ENCODE measurements at regions not wholly inside any gene's neighbourhood (a gene's known extent, or its start where the extent isn't known, plus 50 kb on each side); places are given as distances from the start of the nearest gene placed in this dataset.

- Histone ChIP-seq H3K27me3 (no peaks in the 10 kb centered on the region), H3K4me3 (no peak overlapping the region), H3K4me1 (replicated peaks in 1 of 2) (no peaks in the 10 kb centered on the region), H3K36me3 (replicated peaks in 1 of 2) (no peaks in the 10 kb centered on the region), H3K27ac (no peak overlapping the region), H3K9me3 (replicated peaks in 1 of 3) (no peaks in the 10 kb centered on the region)
- no peak for DNase-seq
- TF ChIP-seq CTCF (IDR thresholded peaks at IDR 0.05) (no peak), POLR2A (IDR thresholded peaks at IDR 0.05) (no peak)
- intact Hi-C loops (cut with DNase I) = no loop called here
- 59 to 73% (median 69%) methylated on average over 4 of the region's 4 CpGs for WGBS, 4 donors
Measured at GRCh38 chr22:27146866-27147633, 489.7 kb downstream of the MIAT start.

- Histone ChIP-seq H3K4me3 (no peak overlapping the region), H3K36me3 (replicated peaks in 1 of 2) (no peaks in the 10 kb centered on the region), H3K27ac (no peak overlapping the region), H3K4me1 (replicated peaks in 1 of 2) (no peaks in the 10 kb centered on the region), H3K9me3 (replicated peaks in 1 of 3) (no peaks in the 10 kb centered on the region), H3K27me3 (no peaks in the 10 kb centered on the region)
- WGBS, 4 donors = 50 to 80% (median 73%) methylated on average over 2 of the region's 2 CpGs
- TF ChIP-seq POLR2A (IDR thresholded peaks at IDR 0.05) = no peak
- TF ChIP-seq CTCF (IDR thresholded peaks at IDR 0.05) = no peak
- no peak for DNase-seq
- intact Hi-C loops (cut with DNase I) = no loop called here
Measured at GRCh38 chr22:27148055-27148454, 490.7 kb downstream of the MIAT start.

DNA sequence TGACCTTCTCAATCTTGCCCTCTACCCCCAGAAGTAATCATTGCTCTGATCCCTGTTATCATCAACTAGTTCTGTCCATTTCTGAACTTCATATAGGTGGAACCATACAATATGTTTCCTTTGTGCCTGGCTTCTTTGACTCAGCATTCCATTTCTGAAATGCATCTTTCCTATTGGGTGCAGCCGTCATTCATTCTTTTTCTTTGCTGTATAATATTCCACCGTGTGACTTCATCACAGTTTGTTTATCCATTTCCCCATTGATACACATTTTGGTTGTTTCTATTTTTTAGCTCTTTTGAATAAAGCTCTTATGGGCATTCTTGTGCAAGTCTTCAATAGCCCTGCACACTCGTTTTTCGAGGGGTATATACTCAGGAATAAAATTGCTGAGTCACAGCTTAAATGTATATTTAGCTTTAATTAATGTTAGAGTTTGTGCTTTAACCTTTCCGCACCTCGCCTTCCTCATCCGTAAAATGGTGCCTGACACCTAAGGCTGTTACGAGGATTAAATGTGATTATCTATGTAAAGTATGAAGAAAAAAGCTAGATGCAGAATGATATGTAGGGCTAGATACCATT is 491.6 kb downstream of the MIAT start:
- no peak for TF ChIP-seq CTCF (IDR thresholded peaks at IDR 0.05)
- no peak for TF ChIP-seq POLR2A (IDR thresholded peaks at IDR 0.05)
- no peaks in the 10 kb centered on the region for H3K36me3 ChIP-seq (replicated peaks in 1 of 2)
- intact Hi-C loops (cut with DNase I) = no loop called here
- no peaks in the 10 kb centered on the region for H3K9me3 ChIP-seq (replicated peaks in 1 of 3)
- no peaks in the 10 kb centered on the region for H3K27me3 ChIP-seq
- WGBS, 4 donors = 90 to 94% (median 92%) methylated on average over 8 of the region's 8 CpGs
- no peaks in the 10 kb centered on the region for H3K4me1 ChIP-seq (replicated peaks in 1 of 2)
- DNase-seq = no peak
- H3K27ac ChIP-seq = no peak overlapping the region
- no peak overlapping the region for H3K4me3 ChIP-seq

GRCh38 chr22:27149921-27150543 is 492.6 kb downstream of the MIAT start:
- H3K27me3 ChIP-seq = no peaks in the 10 kb centered on the region
- TF ChIP-seq POLR2A (IDR thresholded peaks at IDR 0.05) (no peak), CTCF (IDR thresholded peaks at IDR 0.05) (no peak)
- intact Hi-C loops (cut with DNase I) = no loop called here
- no peaks in the 10 kb centered on the region for H3K4me1 ChIP-seq (replicated peaks in 1 of 2)
- H3K27ac ChIP-seq = no peak overlapping the region
- DNase-seq = no peak
- no peaks in the 10 kb centered on the region for H3K36me3 ChIP-seq (replicated peaks in 1 of 2)
- WGBS, 4 donors = 46 to 50% (median 48%) methylated on average over 12 of the region's 12 CpGs
- no peaks in the 10 kb centered on the region for H3K9me3 ChIP-seq (replicated peaks in 1 of 3)
- H3K4me3 ChIP-seq = no peak overlapping the region

Measured in adrenal gland (tissue), 9 donors.